DMS53 treated with DMSO at 0.1 percent for 48 hours (cell line): ENCODE measurements at regions not wholly inside any gene's neighbourhood (a gene's known extent, or its start where the extent isn't known, plus 50 kb on each side); places are given as distances from the start of the nearest gene placed in this dataset.
A peak's percentile ranks its signal among the peaks of the same experiment; 100 is the strongest.
"Not testable (repeated sequence)": the region's sequence is repeated elsewhere in the genome, so short reads cannot be mapped to it uniquely, and the experiment has no call there.

Experiments
- DNase-seq: peaks from one replicate; lab custom pipeline; 2025; ENCODE audit not compliant: unreplicated experiment; lab: John Stamatoyannopoulos, UW

DNA sequence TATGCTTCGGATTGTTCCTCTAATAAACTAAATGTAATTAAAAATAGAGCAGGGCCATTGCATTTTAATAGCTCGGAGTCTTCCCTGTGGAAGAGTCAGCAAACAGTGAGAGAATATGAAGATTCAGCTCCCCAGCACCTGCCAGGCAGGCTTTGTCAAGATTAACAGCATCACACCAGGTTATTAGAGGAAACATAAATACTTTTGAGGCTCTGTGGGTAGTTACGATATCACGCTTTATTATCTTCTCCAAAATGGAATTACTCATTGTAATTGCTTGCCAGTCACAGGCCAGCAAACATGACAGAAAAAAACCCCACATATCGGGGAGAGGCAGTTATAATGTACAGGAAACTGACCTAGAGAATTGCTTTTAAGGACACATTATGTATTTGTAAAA is 303.9 kb downstream of the CPS1 start:
- DNase-seq, result no peak

DNA sequence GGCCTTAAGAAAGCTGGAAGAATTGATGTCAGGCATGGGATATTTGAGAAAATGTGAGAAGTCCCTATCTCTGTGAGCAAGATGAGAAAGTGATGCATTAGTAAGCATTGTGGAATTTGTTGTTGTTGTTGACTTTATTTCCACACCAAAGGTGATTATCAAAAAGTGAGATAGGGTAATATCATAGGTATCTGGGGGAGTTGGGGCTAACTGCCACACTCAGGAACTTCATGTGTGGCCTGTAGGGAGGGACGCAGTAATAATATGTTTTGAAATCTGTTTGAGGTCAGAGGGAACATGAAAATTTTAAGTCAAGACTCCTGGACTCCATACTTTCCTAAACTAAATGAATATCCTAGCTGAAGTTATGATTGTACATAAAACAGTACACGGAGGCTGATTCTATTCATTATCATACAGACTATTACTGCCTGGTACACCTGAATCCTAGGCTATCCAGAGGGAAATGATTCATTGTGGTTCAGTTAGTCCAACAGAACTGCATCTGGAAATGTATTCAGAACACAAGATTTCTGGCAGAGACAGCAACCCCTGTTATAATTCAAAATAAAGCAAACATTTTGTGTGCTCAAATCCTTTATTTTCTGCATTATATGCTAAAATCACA is 304.8 kb downstream of the CPS1 start:
- no peak for DNase-seq

- no peak for DNase-seq
These were observed 306.1 kb downstream of the CPS1 start for GRCh38 chr2:210862283-210863065.

DNA sequence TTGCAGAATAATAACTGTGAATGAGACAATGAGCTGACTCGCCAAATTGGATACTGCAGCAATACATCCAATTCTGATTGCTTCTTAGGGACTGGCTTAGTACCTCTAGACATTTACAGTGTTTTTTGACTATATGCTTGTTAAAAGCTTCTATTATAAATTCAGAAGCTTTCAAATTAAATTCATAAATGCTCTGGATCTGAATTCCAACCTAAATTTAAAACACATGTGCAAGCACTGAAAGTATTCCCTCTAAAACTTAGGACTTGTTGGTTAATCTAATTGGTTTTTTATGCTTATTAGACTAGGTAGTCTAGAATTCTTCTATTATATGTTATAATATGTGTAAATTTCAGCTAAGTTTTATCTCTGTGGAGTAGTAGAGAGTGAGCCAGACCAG is 306.9 kb downstream of the CPS1 start:
- no peak for DNase-seq

GRCh38 chr2:210871566-210871965 is 315.2 kb downstream of the CPS1 start:
- DNase-seq, result not testable (repeated sequence)

- DNase-seq, result no peak
These were observed 317.2 kb downstream of the CPS1 start for GRCh38 chr2:210873631-210874030.

GRCh38 chr2:210884227-210884626 is 327.8 kb downstream of the CPS1 start:
- no peak for DNase-seq

GRCh38 chr2:210888035-210888434 is 331.6 kb downstream of the CPS1 start:
- DNase-seq, result no peak

DNA sequence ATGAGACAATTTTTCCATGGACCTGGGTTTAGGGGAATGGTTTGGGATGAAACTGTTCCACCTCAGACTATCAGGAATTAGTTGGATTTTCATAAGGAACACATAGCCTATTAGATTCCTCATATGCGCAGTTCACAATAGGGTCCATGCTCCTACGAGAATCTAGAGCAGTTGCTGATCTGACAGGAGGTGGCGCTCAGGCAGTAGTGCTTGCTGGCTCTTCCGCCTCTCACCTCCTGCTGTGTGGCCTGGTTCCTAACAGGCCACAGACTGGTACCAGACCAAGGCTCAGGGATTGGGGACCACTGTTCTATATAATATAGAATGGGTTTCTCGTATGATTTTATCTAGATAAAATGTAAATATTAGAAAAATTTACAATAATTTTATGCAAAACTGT is 338.7 kb downstream of the CPS1 start:
- no peak for DNase-seq

- peak; percentile 5 for DNase-seq
These were observed 342.7 kb downstream of the CPS1 start for GRCh38 chr2:210899131-210899530.

DNA sequence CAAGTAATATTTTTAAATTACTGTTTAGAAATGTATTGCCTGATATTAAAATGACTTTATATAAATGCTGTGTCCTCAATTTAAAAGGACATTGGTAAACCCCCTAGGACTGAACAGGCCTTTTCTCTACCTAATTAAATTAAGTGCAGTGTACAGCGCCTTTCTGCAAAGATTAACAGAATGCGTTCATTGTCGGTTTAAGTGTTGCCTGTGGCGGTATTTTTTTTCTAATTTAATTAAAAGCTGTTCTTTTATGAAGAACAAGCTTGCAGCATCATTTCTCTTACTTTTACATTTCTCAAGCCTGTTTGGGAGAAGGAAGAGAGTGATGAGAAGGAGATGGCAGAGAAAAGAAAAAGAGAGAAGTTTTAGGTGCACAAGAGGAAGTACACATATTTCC is 344.9 kb downstream of the CPS1 start:
- DNase-seq, result no peak

- no peak for DNase-seq
These were observed 356.4 kb downstream of the CPS1 start for GRCh38 chr2:210912779-210913178.

DNA sequence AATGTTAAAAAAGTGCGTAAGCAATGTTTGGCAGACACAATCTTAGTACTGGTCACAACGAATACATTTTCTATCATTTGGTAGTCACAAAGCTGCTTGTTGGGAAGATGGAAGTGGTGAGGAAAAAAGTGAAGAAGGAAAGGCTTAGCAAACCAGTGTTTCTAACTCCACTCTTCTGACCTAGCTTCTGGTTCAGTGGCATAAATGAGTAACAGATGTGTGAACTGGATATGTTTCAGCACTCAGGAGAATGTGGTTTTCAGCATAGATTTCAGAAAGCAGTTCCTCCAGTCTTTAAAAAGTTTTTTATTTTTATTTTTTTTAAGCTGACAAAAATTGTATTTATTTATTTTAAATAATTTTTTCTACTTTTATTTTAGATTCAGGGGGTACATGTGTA is 357.1 kb downstream of the CPS1 start:
- DNase-seq, result no peak

DNA sequence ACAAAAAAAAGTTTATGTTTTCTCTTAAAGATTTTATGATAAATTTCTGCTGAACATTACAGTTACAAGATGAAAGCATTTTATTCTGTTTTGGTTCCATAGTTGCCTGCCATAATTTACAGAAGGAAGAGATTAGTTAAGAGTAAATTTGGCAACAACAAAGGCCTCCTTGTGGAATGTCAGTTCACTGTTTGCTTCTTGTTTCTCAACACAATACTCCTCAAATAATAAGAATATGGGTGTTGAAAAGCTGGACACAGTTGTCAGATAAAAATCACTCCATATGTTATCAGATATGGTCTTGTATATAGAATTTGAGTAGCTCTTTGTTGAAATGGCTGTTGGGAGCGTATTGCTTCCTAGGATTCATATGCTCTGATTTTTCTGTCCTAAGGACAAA is 359.5 kb downstream of the CPS1 start:
- no peak for DNase-seq

DNA sequence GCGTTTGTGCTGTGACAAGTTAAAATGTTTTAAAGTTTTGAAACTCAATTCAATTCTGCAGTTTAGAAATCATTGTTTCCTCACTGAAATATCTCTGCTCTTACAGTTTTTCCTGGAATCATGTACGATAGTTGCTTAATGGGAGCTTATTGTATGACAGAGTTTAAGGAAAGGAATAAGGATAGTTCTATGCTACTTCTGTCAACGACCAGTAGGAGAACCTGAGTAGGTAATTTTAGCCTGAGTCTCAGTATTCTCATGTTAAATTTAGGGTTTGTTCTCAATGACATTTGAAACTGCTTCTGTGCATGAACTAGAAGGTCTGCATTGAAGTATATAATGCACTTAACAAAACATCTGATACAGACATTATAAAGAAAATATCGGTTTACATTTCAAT is 361.1 kb downstream of the CPS1 start:
- no peak for DNase-seq

GRCh38 chr2:210919128-210919527 is 362.7 kb downstream of the CPS1 start:
- no peak for DNase-seq

GRCh38 chr2:210922419-210922818 is 366.0 kb downstream of the CPS1 start:
- DNase-seq, result no peak

- DNase-seq, result no peak
These were observed 372.3 kb downstream of the CPS1 start for GRCh38 chr2:210928714-210929113.

- DNase-seq, result no peak
These were observed 381.8 kb downstream of the CPS1 start for GRCh38 chr2:210938228-210938627.

- no peak for DNase-seq
These were observed 390.0 kb downstream of the CPS1 start for GRCh38 chr2:210946395-210946794.

DNA sequence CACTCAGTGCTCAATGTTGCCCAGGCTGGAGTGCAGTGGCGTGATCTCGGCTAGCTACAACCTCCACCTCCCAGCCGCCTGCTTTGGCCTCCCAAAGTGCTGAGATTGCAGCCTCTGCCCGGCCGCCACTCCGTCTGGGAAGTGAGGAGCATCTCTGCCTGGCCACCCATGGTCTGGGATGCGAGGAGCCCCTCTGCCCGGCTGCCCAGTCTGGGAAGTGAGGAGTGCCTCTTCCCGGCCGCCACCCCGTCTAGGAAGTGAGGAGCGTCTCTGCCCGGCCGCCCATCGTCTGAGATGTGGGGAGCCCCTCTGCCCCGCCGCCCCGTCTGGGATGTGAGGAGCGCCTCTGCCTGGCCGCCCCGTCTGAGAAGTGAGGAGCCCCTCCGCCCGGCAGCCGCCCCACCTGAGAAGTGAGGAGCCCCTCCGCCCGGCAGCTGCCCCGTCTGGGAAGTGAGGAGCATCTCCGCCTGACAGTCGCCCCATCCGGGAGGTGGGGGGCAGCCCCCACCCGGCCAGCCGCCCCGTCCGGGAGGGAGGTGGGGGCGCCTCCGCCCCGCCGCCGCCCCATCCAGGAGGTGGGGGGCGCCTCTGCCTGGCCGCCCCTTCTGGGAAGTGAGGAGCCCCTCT is 394.1 kb downstream of the CPS1 start:
- DNase-seq, result not testable (repeated sequence)

DNA sequence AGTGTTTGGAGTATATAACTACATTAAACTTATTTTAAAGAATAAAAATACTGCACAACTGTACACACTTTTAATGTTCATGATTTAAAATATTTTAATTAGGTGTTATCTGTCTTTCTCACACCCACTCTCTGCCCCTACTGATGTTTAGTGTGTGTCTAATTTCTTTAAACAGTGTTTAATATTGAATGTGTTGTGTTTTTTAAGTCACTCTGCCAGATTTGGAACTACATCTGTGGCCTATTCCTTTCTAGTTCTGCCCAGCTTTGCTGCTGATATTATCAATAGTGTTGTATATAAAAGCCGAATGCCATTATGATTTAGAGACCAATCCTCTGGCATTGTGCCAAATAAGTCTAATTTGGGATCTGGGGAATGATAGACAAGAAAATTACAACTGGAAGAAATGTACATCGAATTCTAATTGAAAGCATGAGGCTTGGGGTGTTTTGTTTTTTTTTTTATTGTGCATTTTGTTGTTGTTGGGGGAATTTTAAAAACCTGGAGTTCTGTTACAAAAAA is 398.0 kb downstream of the CPS1 start:
- DNase-seq, result no peak
